Stimulated activated CD4-positive, alpha-beta T cell treated with anti-CD3 and anti-CD28 coated beads, Interleukin-12 subunit alpha, Interleukin-12 subunit beta, amount 100 ng/mL, for 48 hours (primary cell): ENCODE measurements at regions not wholly inside any gene's neighbourhood (a gene's known extent, or its start where the extent isn't known, plus 50 kb on each side); places are given as distances from the start of the nearest gene placed in this dataset.
"Not testable (repeated sequence)": the region's sequence is repeated elsewhere in the genome, so short reads cannot be mapped to it uniquely, and the experiment has no call there.

Experiments
- DNase-seq, 3 donors: peaks; one replicate each; pipeline ENCODE4 v3.0.0-alpha.2; 2020; ENCODE audit warnings: low read depth in 2 of 3, low spot score in 1 of 3

- no peak for DNase-seq
Measured at GRCh38 chr10:121131426-121132265, 280.5 kb downstream of the WDR11 start.

GRCh38 chr10:121132273-121132672 lies 281.1 kb downstream of the WDR11 start:
- DNase-seq: no peak

- no peak for DNase-seq
Measured at GRCh38 chr10:121133901-121134300, 282.7 kb downstream of the WDR11 start.

- no peak for DNase-seq
Measured at GRCh38 chr10:121134711-121135110, 283.5 kb downstream of the WDR11 start.

GRCh38 chr10:121135512-121135911 lies 284.4 kb downstream of the WDR11 start:
- no peak for DNase-seq

- no peak for DNase-seq
Measured at GRCh38 chr10:121137533-121137932, 286.4 kb downstream of the WDR11 start.

- no peak for DNase-seq
Measured at GRCh38 chr10:121138112-121138860, 287.1 kb downstream of the WDR11 start.

GRCh38 chr10:121138918-121139317 lies 287.8 kb downstream of the WDR11 start:
- no peak for DNase-seq

GRCh38 chr10:121145802-121146395 lies 294.7 kb downstream of the WDR11 start:
- DNase-seq: not testable (repeated sequence)

GRCh38 chr10:121148921-121149320 lies 297.8 kb downstream of the WDR11 start:
- no peak for DNase-seq

GRCh38 chr10:121152033-121152432 lies 300.9 kb downstream of the WDR11 start:
- no peak for DNase-seq

GRCh38 chr10:121152935-121153334 lies 301.8 kb downstream of the WDR11 start:
- no peak for DNase-seq

- no peak for DNase-seq
Measured at GRCh38 chr10:121154310-121154709, 303.1 kb downstream of the WDR11 start.

- no peak for DNase-seq
Measured at GRCh38 chr10:121154846-121155245, 303.7 kb downstream of the WDR11 start.

GRCh38 chr10:121155742-121156474 lies 304.7 kb downstream of the WDR11 start:
- DNase-seq: no peak

GRCh38 chr10:121157998-121158397 lies 306.8 kb downstream of the WDR11 start:
- DNase-seq: no peak

- no peak for DNase-seq
Measured at GRCh38 chr10:121158988-121159579, 307.9 kb downstream of the WDR11 start.

- no peak for DNase-seq
Measured at GRCh38 chr10:121159670-121160069, 308.5 kb downstream of the WDR11 start.

GRCh38 chr10:121165276-121165675 lies 314.1 kb downstream of the WDR11 start:
- no peak for DNase-seq

GRCh38 chr10:121167534-121168243 lies 316.5 kb downstream of the WDR11 start:
- no peak for DNase-seq
